Stimulated activated naive CD4-positive, alpha-beta T cell (primary cell): ENCODE measurements at regions not wholly inside any gene's neighbourhood (a gene's known extent, or its start where the extent isn't known, plus 50 kb on each side); places are given as distances from the start of the nearest gene placed in this dataset.
"Not testable (repeated sequence)": the region's sequence is repeated elsewhere in the genome, so short reads cannot be mapped to it uniquely, and the experiment has no call there.

ENCODE experiments used
- DNase-seq, 6 experiments: peaks; one replicate each; lab custom pipeline; 2025; lab: John Stamatoyannopoulos, UW

DNA sequence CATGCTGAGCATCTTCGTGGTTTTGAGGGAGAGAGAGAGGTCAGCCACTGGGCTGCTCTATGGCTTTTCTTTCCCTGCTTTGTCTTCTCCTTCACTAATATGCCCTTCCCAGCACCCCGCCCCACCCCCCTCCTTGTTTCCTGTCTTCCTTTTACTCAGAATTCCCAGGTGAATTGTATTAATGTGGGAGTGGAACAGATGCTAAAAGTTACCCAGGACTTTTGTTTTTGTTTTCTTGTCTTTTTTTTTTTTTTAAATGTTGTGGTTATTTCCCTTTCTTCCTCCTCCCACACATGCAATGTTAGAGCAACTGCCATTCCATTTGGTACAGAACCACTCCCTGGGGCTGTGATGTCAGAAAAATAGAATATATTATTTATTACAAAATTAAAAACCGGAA lies 442.7 kb upstream of the CD180 start:
- no peak for DNase-seq

DNA sequence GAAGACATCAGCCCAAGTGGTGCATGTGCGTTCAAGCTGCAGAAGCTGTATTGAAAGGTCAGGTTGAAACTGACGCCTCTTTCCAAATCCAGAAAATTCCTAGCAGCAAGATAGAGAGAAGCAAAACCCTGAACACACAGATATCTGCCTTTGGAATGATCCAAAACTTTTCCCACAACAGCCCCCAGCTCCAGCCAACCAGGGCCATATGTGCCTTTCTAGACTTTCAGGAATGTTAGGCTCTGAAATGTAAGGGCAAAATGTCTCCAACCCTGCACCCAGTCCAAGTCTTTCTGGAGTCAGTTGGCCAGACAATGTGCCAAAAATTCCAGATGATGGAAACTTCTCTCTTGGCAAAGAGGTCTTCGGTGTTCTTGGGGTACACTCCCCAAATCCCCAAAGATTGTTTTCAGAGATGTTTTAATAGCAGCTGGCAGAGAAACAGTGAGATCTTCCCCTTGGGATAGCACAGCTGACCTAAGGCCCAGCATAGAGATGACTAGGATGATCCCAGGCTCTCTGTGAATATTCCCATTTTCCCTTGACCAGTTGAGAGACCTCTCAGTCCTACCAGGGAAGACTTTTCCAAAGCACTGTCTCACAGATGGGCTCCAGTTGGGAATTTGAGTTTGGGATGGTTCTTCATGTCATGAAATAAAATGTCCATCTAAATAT lies 440.4 kb upstream of the CD180 start:
- DNase-seq: no peak

DNA sequence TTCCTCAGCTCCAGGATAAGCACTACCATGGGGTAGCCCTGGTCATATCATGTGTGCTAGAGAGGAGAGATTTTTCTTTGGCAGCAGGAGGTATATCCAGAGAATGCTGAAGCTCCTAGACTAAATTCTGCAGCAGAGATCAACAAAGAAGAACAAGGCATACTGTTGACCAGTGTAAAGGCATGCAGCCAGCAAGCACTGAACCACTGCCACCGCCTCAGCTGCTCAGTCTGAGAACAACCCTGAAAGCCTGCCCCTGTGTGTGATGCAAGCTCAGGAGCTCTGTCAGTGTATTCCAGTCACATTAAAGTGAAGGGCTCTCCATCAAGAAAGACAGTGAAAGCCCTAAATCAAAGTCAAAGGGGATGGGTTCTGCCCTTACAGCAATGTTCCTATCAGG lies 439.5 kb upstream of the CD180 start:
- no peak for DNase-seq

DNA sequence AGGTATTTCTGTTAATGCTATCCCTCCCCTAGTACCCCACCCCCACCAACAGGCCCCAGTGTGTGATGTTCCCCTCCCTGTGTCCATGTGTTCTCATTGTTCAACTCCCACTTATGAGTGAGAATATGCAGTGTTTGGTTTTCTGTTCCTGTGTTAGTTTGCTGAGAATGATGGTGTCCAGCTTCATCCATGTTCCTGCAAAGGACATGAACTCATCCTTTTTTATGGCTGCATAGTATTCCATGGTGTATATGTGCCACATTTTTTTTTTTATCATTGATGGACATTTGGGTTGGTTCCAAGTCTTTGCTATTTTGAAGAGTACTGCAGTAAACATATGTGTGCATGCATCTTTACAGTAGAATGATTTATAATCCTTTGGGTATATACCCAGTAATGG lies 430.5 kb upstream of the CD180 start:
- not testable (repeated sequence) for DNase-seq

DNA sequence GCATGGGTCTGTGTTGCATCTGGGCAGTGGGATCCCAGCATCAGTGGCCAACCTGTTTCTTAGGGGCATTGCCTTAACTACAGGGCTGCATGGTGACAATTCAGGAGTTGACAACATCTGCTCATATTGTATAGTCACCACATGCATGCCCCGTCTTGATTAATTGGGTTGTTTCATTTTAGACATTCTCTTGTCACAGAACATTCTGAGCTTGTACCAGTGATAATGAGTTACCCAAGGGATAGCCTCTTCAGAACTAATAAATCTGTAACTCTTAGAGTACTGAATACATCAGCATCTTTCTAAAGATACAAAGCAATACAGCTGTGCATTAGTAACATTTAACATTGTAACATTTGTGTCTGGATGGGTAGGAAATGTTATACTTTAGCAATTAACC lies 426.5 kb upstream of the CD180 start:
- no peak for DNase-seq

DNA sequence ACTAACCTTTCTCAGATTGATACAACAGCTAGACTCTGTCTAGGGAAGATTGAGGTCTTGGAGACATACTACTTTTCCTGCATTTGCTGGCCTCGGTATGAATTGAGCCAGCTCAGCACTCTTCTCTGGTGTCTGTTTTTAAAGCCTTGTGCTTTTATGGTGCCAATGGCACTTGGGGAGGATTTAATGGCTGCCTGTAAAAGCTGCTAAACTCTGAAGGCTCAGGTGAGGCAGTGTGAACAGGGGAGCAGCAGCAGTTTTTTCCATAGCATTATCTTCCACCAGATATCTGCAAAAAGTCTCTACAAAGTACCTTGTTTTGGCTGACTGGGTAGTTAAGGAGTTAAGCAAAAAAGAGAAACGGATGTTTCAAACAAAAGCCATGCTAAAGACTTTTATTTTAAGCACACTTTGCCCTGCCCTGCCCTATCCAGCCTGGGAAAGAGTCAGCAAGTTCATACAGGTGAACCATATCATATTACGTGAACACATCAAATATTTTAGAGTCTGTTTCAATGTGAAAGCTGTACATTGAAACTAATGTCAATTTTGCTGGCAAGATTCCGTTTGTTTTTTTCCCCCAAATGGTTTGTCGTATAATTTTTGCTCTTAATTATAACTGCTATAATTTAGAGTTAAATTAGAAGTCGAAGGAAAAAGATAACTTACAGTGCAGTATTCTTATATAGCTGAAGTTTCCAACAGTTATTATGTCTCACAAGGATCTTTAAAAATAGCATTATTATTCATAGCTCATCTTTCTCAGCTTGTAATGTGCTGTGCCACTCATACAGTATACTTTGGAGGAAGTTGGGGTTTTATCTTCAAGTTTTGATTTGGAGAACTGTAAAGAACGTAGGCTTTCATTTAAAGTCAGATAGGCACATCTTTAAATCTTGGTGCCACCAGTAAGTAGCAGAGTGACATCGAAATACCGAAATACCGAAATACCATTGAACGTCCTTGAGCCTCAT lies 424.1 kb upstream of the CD180 start:
- no peak for DNase-seq

DNA sequence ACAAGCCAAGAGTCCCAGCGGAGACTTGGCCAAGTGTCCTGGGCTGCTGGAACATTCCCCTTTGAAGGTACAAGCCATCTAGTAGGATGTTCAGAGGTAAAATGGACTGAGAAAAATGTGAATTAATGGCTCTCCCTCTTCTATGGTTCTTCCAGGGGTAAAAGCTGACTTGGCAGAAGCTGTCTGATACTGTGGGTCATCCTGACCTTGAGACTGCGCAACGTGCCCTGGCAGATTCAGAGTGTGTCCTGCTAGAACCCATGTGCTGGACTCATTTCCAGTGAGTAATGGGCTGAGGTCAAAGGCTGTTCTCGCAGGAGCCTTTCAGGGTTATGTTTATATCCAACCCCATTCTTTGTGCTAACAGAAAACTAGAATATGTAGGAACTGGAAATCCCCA lies 423.0 kb upstream of the CD180 start:
- DNase-seq: no peak

DNA sequence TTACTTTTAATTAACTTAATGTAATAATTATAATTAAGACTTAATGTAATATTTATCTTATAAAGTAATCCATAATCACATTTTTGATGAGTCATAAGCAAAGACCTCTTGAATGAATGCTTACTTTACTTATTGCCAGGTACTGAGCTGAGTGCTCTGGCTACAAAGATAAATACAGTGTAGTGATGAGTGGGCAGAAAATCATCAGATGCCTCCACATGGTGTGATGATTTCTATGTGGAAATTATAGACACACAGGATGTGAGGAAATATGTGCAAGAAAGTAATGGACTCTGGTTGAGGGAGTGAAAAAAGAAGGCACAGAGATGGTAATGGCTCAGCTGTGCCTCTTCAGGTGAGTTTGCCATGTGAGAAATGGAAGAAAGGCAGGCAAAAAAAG lies 422.6 kb upstream of the CD180 start:
- no peak for DNase-seq

DNA sequence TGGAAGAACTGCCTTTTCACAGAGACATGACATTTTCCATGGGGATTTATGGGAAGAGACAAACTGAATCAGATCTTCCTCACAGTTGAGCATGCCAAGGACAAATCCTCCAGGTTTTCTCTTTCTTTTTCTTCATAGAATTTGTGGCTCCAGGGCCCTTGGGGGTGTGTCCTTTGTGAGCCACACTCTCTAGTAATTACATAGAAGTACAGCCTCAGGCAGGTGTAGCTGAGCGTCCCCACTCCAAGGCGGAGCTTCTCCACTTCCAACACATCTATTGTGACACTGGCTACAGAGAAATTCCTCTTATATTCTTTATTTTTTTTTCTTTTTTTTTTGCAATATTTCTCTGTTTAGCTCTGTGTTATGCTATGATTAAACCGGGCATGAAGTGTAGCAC lies 420.5 kb upstream of the CD180 start:
- no peak for DNase-seq

DNA sequence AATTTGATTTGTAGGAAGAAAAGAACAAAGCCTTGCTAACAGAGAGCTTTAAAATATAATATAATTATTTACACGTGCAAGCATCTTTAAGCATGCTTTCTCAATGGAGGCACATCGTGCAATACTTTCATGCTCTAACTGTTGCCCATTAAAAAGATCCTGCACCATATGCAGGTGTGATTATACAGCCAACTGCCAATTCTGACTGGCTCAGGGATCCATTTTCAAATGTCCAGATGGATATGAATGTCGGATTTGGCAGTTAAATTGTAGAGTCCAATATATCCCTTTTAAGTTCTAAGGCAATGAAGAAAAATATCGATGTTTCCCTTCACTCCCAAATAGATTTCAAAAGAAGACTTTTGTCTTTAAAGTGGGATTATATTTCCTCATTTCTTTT lies 416.4 kb upstream of the CD180 start:
- no peak for DNase-seq

DNA sequence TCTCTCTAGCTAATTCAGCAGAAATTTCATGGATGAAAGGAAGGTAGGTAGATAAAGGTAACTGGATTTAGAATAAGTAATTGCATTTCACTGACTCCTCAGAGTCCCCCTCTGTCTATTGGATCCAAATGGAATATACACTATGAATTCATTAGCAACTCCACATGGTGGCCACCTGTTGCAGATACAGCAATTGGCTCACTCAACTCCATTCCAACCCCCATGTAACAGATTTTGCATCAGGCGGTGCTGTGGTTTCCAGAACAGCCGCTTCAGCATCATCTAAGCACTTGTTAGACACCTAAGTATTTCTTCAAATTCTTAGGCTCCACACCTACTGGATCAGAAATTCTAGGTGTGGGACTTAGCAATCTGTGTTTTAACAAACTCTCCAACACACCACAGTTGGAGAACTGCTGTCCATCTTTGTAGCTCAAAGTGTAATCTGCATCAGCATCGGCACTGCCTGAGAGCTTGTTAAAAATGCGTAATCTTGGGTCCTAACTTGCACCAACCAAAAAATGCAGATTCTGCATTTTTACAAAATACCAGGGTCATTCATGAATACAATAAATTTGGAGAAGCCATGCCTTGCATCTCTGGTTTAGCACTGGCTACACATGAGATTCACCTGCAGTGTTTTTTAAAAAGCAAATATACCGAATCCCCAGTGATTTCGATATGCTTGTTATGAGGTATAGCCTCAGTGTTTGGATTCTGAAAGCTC lies 413.8 kb upstream of the CD180 start:
- no peak for DNase-seq

DNA sequence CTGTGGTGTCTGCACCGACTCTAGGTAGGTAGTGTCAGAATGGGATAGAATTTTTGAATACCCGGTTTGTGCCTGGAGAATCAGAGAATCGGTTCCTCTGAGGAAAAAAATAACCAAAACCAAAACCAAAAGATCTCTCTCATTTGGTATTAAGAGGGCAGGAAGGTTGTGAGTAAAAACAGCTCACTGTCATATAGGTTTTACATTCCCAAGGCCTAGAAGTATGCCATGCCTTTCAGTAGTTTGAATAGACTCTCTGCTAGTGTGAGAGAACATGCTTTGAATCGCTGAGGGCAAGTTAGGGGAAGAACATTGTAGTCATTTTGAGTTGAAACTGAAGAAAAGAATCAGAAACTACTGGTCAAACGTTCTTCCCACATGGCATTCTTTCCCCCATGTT lies 411.4 kb upstream of the CD180 start:
- DNase-seq: no peak

DNA sequence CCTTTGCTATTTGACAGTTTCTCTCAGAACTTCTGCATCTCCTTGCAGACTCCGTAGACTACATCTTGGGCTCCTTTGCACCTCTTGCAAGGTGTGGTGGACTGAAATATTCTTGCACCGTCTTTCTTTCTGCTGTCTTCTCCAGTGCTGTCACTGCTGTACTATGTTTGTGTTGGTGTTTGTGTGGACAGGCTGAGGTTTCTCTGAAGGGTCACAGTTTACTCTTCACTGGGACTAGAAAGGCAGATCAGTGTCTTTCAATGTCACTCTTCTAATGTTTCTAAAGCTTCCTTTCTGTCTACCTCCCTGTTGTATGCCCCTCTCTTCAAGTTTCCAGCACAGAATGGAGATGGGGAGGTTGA lies 410.0 kb upstream of the CD180 start:
- no peak for DNase-seq

DNA sequence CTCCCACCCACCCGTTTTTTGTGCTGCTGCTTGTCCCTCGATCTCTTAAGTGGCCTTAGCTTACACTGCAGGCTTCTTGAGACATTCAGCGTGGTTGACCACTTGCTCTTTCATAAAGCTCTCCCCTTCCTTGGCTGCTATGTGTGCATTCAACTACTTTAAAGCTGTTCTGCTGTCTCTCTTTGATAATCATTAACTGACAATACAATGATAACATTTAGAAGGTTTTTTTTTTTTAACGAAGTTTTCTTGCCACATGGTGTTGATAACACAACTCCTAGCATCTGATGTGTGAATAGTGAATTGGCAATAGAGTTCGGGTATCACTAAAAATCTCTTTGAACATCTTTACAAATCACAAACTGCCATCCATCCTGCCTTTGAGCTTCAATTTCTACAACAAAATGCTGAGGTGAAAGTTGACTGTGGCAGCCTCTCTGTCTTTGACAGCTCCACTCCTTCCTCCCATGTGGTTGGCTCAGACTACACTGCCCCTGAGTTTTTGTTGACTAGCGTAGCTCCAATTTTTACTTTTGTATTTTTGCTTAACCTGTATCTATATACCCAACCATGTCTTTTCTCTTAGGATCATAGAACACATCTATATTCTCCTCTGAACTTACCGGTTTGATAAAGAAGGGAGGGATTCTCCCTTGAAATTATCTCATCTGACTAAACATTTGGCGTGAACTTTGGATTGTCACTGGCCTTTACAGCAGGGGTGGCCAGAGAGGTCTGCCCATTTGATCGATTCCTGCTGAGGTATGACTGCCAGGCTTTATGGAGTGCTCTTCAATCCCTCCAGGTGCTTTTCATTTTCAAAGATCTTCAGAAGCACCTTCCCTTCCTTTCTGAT lies 409.4 kb upstream of the CD180 start:
- DNase-seq: no peak

DNA sequence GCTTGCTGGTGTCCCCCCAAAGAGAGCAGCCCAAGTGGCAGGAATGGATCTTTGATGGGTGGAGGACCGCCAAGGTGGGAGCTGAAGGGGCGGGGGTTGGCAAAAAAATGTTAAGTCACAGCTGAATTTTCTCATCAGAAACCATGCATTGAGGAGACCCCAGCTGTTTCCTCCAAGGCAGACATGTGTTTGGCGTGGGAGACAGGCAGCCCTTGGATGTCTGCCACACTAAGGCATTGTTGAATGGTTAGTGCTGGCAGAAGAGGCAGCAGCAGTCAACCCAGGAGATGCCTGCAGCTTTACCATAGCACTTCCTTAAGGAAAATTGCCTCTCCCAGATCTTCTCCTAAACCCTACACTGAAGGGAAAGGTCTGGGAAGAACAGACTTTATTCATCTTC lies 394.9 kb upstream of the CD180 start:
- no peak for DNase-seq

DNA sequence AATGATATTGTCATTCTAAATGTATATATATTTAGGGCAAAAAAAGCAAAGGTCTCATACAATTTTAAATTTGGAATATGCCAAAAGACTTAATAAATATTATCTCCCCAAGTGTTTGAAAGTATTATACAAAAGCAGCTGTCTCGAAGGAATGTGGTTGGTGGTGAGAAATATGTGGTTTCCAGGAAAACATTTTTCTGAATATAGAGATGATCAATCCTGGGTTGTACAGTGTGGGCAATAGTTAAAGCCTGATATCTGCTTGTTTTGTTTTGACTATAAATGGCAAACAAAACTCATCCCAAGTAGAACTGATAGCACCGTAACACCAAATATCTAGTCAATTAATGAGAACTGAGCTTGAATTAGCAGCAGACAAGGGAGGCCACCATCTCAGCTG lies 391.8 kb upstream of the CD180 start:
- DNase-seq: no peak

DNA sequence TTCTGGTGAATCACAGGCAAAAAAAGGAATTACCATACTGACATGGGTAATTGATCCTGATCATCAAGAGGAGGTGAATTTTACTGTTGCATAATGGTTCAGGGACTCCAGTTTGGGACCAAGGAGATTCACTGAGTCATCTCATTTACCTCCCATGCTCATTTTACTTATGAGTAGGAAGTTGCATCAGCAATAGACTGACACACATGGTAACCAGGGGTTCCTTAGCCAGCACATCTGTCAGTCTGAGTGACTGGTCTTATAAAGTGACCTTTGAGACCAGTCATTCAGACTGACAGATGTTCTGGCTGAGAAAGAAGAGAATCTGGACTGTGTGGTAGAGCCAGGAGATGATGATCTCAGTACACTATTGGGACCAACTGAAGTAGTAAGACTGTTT lies 384.6 kb upstream of the CD180 start:
- DNase-seq: no peak

DNA sequence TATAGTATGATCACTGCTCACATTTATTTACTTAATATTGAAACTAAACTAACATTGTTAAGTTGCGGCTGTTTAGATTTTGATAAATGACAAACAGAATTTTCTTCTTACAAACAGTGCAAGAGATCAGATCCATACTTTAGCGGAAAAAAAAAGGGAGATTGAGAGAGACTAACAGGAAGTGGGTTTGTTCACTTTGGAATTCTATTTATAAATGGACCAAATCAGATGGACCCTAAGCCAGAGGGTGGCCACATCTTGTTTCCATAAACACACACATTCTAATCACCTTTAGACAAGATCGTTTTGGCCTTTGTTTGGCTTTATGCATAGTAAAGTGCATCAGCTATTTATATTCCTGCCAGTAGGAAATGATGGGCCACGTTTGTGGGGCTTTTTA lies 381.4 kb upstream of the CD180 start:
- DNase-seq: no peak

DNA sequence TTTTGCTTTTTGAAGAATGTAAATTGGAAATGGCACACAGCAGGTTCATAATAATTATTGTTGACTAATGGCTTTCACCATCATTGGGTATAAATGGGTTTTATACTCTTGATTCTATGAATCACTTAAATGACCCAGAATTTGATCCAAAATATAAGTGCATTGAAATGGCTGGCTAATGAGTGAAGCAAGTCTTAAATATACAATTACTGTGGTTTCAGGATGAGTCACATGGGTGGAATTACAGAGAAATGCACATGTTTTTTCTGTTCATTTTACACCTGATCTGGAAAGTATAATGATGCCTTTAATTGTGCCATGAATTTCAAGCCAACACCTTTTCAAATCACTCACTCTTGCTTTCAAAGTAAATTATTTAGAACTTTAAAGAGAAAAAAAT lies 380.8 kb upstream of the CD180 start:
- no peak for DNase-seq

DNA sequence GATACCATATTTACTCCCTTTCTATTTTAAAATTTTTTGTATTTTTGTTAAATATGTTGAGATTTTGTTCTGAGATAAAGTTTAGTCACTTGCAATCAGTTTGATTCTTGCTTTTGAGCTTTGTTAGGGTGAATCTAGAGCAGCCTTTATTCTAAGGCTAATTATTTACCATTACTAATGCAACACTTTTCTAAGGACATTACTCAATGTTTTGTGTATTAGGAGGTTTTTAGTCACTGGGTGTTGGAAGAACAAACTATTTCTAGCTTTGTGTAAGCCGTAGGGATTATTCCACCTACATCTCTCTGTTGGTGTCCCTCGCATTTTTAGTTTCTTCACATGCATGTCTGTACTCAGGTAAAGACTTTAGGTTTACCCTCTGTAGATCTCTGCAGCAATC lies 379.5 kb upstream of the CD180 start:
- no peak for DNase-seq

DNA sequence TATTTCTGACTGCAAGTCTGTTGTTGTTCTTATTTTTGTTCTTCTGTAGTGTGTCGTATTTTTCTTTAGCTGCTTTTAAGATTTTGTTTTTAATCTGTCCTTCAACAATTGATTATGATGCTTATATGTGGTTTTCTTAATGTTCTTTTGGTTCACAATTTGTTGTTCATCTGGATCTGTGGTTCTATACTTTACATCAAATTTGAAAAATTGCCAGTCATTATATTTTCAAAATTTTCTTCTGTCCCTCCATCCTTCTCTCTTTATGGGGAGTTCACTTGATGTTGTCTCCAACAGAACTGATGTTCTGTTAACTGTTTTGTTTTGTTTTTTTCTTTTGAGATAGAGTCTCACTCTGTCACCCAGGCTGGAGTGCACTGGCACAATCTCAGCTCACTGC lies 378.5 kb upstream of the CD180 start:
- no peak for DNase-seq
